WTC11 (cell line): ENCODE measurements at regions not wholly inside any gene's neighbourhood (a gene's known extent, or its start where the extent isn't known, plus 50 kb on each side); places are given as distances from the start of the nearest gene placed in this dataset.

Experiments
- ELF4 ChIP-seq: sonication (generic); formaldehyde crosslinking; IDR thresholded peaks from 2 replicates; pipeline ENCODE4 v1.8.1; 2022; ENCODE audit warnings: low read depth, mild to moderate bottlenecking, moderate library complexity, missing genetic modification reagents
- IRF2 ChIP-seq: sonication (generic); formaldehyde crosslinking; IDR thresholded peaks from 2 replicates; pipeline ENCODE4 v1.8.0; 2022; ENCODE audit warnings: low read depth, missing genetic modification reagents, borderline replicate concordance
- NR2C2 ChIP-seq: sonication (generic); formaldehyde crosslinking; IDR thresholded peaks from 2 replicates; pipeline ENCODE4 v1.8.0; 2022; ENCODE audit warnings: mild to moderate bottlenecking, missing genetic modification reagents
- SP1 ChIP-seq: sonication (generic); formaldehyde crosslinking; conservative IDR thresholded peaks from 2 replicates; pipeline ENCODE4 v1.8.1; 2022; ENCODE audit warnings: missing genetic modification reagents
- TEAD4 ChIP-seq: sonication (generic); formaldehyde crosslinking; IDR thresholded peaks from 2 replicates; pipeline ENCODE4 v1.8.0; 2022; ENCODE audit warnings: mild to moderate bottlenecking, missing genetic modification reagents
- ZBTB21 ChIP-seq: sonication (generic); formaldehyde crosslinking; IDR thresholded peaks from 2 replicates; pipeline ENCODE4 v1.8.1; 2023; ENCODE audit warnings: mild to moderate bottlenecking, missing genetic modification reagents, borderline replicate concordance
- ZNF121 ChIP-seq: sonication (generic); formaldehyde crosslinking; IDR thresholded peaks from 2 replicates; pipeline ENCODE4 v1.8.0; 2023; ENCODE audit warnings: missing genetic modification reagents
- ZNF232 ChIP-seq: sonication (generic); formaldehyde crosslinking; IDR thresholded peaks from 2 replicates; pipeline ENCODE4 v1.8.0; 2022; ENCODE audit warnings: mild to moderate bottlenecking, missing genetic modification reagents
- TF ChIP-seq, protein P1 (sequence below): sonication (generic); formaldehyde crosslinking; IDR thresholded peaks from 2 replicates; pipeline ENCODE4 v1.8.1; 2023; ENCODE audit warnings: mild to moderate bottlenecking, missing genetic modification reagents, moderate library complexity
- TF ChIP-seq, protein P2 (sequence below): fragments of 200-600 bp; IDR thresholded peaks from 2 replicates; pipeline ENCODE4 v1.8.0; 2022; ENCODE audit warnings: antibody characterized with exemption
- TF ChIP-seq, protein P3 (sequence below): sonication (generic); formaldehyde crosslinking; IDR thresholded peaks from 2 replicates; pipeline ENCODE4 v1.8.1; 2023; ENCODE audit warnings: mild to moderate bottlenecking, moderate library complexity, missing genetic modification reagents
- TF ChIP-seq, protein P4 (sequence below): sonication (generic); formaldehyde crosslinking; IDR thresholded peaks from 2 replicates; pipeline ENCODE4 v1.8.1; 2022; ENCODE audit warnings: low read depth, missing genetic modification reagents, borderline replicate concordance
- TF ChIP-seq, protein P5 (sequence below): sonication (generic); formaldehyde crosslinking; IDR thresholded peaks from 2 replicates; pipeline ENCODE4 v1.8.0; 2022; ENCODE audit warnings: mild to moderate bottlenecking, missing genetic modification reagents

DNA sequence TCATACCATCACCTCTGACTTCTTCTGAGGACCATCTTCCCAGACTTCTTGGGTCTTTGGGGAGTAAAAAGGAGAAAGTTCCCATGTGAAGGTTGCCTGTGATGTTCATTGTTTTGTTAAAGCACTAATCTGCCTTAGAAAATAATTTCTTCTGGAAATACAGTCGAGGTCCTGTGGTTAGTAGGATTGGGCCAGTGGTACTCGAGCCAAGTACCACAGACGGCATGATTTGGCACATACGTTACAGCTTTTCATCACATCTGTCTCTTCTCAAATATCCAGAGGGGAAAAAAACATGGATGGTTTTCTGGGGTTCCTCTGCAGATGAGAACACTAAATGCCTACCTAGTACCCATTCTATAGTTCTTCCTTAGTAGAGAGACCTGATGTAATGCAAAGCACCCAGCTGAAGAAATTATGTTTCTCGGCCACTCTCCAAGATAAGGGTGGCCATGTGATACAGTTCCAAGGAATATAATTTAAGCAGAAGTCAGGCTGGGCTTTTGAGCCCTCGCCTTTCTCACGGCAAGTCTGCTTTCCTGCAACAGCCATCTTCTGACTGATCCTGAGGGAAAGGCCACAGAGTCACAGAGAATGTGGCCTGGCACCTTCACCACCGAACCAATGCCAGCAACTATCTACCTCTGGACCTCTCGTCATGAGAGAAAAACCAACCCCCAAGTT is 161.0 kb downstream of the RNF152 start:
- TF ChIP-seq, protein P1, sequence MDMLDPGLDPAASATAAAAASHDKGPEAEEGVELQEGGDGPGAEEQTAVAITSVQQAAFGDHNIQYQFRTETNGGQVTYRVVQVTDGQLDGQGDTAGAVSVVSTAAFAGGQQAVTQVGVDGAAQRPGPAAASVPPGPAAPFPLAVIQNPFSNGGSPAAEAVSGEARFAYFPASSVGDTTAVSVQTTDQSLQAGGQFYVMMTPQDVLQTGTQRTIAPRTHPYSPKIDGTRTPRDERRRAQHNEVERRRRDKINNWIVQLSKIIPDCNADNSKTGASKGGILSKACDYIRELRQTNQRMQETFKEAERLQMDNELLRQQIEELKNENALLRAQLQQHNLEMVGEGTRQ (CRISPR knock-in tag): no peak
- TF ChIP-seq ZNF232 (CRISPR knock-in tag) (no peak), ELF4 (no peak), ZNF121 (CRISPR knock-in tag) (no peak), NR2C2 (CRISPR knock-in tag) (no peak), SP1 (CRISPR knock-in tag) (no peak), IRF2 (CRISPR knock-in tag) (no peak), TEAD4 (no peak), ZBTB21 (CRISPR knock-in tag) (no peak)
- TF ChIP-seq, protein P2, sequence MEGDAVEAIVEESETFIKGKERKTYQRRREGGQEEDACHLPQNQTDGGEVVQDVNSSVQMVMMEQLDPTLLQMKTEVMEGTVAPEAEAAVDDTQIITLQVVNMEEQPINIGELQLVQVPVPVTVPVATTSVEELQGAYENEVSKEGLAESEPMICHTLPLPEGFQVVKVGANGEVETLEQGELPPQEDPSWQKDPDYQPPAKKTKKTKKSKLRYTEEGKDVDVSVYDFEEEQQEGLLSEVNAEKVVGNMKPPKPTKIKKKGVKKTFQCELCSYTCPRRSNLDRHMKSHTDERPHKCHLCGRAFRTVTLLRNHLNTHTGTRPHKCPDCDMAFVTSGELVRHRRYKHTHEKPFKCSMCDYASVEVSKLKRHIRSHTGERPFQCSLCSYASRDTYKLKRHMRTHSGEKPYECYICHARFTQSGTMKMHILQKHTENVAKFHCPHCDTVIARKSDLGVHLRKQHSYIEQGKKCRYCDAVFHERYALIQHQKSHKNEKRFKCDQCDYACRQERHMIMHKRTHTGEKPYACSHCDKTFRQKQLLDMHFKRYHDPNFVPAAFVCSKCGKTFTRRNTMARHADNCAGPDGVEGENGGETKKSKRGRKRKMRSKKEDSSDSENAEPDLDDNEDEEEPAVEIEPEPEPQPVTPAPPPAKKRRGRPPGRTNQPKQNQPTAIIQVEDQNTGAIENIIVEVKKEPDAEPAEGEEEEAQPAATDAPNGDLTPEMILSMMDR: no peak
- TF ChIP-seq, protein P3, sequence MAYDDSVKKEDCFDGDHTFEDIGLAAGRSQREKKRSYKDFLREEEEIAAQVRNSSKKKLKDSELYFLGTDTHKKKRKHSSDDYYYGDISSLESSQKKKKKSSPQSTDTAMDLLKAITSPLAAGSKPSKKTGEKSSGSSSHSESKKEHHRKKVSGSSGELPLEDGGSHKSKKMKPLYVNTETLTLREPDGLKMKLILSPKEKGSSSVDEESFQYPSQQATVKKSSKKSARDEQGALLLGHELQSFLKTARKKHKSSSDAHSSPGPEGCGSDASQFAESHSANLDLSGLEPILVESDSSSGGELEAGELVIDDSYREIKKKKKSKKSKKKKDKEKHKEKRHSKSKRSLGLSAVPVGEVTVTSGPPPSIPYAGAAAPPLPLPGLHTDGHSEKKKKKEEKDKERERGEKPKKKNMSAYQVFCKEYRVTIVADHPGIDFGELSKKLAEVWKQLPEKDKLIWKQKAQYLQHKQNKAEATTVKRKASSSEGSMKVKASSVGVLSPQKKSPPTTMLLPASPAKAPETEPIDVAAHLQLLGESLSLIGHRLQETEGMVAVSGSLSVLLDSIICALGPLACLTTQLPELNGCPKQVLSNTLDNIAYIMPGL (CRISPR knock-in tag): no peak
- TF ChIP-seq, protein P4, sequence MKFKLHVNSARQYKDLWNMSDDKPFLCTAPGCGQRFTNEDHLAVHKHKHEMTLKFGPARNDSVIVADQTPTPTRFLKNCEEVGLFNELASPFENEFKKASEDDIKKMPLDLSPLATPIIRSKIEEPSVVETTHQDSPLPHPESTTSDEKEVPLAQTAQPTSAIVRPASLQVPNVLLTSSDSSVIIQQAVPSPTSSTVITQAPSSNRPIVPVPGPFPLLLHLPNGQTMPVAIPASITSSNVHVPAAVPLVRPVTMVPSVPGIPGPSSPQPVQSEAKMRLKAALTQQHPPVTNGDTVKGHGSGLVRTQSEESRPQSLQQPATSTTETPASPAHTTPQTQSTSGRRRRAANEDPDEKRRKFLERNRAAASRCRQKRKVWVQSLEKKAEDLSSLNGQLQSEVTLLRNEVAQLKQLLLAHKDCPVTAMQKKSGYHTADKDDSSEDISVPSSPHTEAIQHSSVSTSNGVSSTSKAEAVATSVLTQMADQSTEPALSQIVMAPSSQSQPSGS (CRISPR knock-in tag): no peak
- TF ChIP-seq, protein P5, sequence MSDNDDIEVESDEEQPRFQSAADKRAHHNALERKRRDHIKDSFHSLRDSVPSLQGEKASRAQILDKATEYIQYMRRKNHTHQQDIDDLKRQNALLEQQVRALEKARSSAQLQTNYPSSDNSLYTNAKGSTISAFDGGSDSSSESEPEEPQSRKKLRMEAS (CRISPR knock-in tag): no peak
